ENCODE measurements at regions not wholly inside any gene's neighbourhood (a gene's known extent, or its start where the extent isn't known, plus 50 kb on each side); places are given as distances from the start of the nearest gene placed in this dataset.
"Not testable (repeated sequence)": the region's sequence is repeated elsewhere in the genome, so short reads cannot be mapped to it uniquely, and the experiment has no call there.

DNA sequence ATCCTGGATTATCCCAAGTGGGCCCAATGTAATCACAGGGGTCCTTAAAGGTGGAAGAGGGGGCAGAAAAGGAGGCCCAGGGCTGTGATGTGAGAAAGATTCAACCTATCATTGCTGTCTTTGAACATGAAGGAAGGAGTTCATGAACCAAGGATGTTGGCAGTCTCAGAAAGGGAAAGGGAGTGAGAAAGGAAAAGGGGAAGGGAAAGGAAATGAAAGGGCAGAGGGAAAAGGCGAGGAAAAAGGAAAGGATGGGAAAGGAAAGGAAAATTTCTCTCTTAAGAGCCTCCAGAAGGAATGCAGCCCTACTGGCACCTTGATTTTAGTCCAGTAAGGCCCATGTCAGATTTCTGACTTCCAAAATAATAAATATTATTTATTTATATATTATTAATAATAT is 687.8 kb downstream of the COL12A1 start:
- TF ChIP-seq, protein P1, sequence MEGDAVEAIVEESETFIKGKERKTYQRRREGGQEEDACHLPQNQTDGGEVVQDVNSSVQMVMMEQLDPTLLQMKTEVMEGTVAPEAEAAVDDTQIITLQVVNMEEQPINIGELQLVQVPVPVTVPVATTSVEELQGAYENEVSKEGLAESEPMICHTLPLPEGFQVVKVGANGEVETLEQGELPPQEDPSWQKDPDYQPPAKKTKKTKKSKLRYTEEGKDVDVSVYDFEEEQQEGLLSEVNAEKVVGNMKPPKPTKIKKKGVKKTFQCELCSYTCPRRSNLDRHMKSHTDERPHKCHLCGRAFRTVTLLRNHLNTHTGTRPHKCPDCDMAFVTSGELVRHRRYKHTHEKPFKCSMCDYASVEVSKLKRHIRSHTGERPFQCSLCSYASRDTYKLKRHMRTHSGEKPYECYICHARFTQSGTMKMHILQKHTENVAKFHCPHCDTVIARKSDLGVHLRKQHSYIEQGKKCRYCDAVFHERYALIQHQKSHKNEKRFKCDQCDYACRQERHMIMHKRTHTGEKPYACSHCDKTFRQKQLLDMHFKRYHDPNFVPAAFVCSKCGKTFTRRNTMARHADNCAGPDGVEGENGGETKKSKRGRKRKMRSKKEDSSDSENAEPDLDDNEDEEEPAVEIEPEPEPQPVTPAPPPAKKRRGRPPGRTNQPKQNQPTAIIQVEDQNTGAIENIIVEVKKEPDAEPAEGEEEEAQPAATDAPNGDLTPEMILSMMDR (conservative IDR thresholded peaks at IDR 0.05; ENCODE audit: low read depth, low read length) = no peak
- H3K4me3 ChIP-seq (ENCODE audit: low read depth, low read length) = no peak overlapping the region
- DNase-seq (ENCODE audit: low read depth) = no peak

DNA sequence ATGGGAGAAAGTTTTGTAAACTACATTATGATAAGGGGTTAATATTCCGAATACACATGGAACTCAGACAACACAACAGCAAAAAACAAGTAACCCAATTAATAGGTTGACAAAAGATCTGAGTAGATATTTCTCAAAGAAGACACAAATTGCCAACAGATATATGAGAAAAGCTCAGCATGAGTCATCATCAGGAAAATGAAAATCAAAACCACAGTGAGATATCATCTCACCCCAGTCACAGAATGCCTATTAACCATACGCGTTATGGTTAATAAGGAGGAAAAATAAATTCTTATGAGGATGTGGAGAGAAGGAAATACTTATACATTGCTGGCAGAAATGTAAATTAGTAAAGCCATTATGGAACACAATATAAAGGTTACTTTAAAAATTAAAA is 695.0 kb downstream of the COL12A1 start:
- no peak for DNase-seq (ENCODE audit: low read depth)
- TF ChIP-seq, protein P1 (conservative IDR thresholded peaks at IDR 0.05; ENCODE audit: low read depth, low read length) = no peak
- no peak overlapping the region for H3K4me3 ChIP-seq (ENCODE audit: low read depth, low read length)

DNA sequence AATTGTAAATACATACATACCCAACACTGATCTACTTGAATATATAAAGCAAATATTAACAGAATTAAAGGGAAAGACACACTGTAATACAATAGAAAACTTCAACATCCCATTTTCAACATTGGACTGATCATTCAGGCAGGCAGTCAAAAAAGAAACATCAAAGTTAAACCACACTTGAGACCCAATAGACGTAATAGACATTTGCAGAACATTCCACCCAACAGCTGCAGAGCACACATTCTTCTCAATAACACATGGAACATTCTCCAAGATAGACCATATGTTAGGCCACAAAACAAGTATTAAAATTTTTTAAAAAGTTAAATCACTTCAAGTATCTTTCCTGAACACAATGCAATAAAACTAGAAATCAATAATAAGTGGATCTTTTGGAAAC is 698.2 kb downstream of the COL12A1 start:
- H3K4me3 ChIP-seq (ENCODE audit: low read depth, low read length) = no peak overlapping the region
- TF ChIP-seq, protein P1 (conservative IDR thresholded peaks at IDR 0.05; ENCODE audit: low read depth, low read length) = no peak
- DNase-seq (ENCODE audit: low read depth) = no peak

DNA sequence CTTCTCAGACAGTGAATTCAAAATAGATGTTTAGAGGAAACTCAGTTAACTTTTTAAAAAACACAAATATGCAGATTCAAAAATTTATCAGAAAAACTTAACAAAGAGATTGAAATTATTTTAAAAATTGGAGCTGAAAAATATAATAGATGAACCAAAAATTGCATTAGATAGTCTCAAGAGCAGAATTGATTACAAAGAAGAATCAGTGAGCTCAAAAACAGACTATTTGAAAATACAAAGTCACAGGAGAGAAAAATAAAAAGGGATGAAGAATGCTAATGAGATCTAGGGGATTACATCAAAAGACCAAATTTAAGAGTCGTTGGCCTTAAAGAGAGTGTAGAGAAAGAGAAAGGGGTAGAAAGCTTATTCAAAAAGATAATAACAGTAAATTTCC is 700.5 kb downstream of the COL12A1 start:
- no peak for DNase-seq (ENCODE audit: low read depth)
- TF ChIP-seq, protein P1 (conservative IDR thresholded peaks at IDR 0.05; ENCODE audit: low read depth, low read length) = no peak
- H3K4me3 ChIP-seq (ENCODE audit: low read depth, low read length) = no peak overlapping the region

DNA sequence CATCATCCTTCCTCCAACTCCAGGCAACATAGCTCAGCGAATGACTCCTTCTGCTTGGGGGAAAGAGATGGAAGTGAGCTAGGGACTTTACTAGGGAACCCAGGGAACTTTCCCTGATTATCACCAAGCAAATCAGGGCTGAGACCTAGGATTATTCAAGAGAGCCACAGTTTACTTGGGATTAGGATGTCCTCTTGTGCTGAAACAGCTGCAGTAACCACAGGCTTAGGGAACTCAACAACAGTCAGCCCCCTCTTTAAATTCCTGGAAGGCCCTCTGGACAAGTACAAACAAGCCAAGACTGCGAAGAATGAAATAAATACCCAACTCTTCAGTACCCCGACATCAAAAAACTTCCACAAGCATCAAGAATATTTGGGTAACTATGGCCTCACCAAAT is 700.9 kb downstream of the COL12A1 start:
- no peak overlapping the region for H3K4me3 ChIP-seq (ENCODE audit: low read depth, low read length)
- TF ChIP-seq, protein P1 (conservative IDR thresholded peaks at IDR 0.05; ENCODE audit: low read depth, low read length) = no peak
- no peak for DNase-seq (ENCODE audit: low read depth)

DNA sequence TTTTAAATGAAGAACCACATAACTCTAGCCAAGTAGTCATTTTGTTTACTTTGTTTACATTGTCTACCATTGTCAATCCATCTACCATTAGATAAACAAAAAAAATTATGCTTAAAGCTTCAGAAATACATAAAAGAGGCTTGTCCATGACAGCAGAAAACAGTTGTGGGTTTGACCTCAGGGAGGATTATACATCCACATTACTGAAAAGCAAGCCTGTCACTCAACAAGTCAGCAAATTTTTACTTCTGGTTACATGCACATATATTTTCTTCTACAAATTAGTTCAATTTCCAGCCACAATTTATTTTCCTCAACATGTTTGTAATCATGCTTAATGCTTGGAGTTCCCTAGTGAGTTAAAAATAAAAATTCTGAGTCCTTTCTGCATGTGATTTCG is 713.3 kb downstream of the COL12A1 start:
- no peak overlapping the region for H3K4me3 ChIP-seq (ENCODE audit: low read depth, low read length)
- TF ChIP-seq, protein P1 (conservative IDR thresholded peaks at IDR 0.05; ENCODE audit: low read depth, low read length) = no peak
- DNase-seq (ENCODE audit: low read depth) = no peak

DNA sequence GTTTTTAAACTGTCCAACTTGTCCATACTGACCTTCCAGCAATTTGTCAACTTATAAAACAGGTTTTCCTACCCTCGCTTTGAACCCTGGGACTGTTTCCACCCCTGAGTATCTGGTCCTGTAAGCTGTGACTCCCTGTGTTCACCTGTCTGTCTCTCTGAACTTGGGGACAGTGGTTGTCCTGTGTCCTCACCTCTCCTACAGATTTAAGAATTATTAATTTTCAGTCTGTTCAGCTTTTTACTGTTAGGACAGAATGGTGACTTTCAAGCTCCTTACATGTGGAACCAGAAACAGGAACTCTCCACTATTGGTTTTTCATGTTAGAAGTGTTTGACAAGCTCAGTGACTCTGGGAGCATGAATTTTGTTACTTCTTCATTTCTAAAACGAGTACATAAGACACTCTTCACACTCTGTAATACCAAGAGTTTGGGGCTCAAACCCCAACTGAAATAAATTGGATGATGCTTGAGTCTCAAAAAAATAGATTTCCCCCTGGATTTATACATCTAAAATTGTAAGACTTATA is 713.9 kb downstream of the COL12A1 start:
- TF ChIP-seq, protein P1 (conservative IDR thresholded peaks at IDR 0.05; ENCODE audit: low read depth, low read length) = no peak
- DNase-seq (ENCODE audit: low read depth) = no peak
- H3K4me3 ChIP-seq (ENCODE audit: low read depth, low read length) = no peak overlapping the region

DNA sequence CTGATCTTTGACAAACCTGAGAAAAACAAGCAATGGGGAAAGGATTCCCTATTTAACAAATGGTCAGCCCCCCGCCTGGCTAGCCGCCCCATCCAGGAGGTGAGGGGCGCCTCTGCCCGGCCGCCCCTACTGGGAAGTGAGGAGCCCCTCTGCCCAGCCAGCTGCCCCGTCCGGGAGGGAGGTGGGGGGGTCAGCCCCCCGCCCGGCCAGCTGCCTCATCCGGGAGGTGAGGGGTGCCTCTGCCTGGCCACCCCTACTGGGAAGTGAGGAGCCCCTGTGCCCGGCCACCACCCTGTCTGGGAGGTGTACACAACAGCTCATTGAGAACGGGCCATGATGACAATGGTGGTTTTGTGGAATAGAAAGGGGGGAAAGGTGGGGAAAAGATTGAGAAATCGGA is 717.1 kb downstream of the COL12A1 start:
- DNase-seq (ENCODE audit: low read depth); H3K4me3 ChIP-seq (ENCODE audit: low read depth, low read length): not testable (repeated sequence)
